Activated CD4-positive, alpha-beta T cell treated with anti-CD3 and anti-CD28 coated beads, Interleukin-2, amount 50 U/mL, for 4 hours (primary cell): ENCODE measurements at regions not wholly inside any gene's neighbourhood (a gene's known extent, or its start where the extent isn't known, plus 50 kb on each side); places are given as distances from the start of the nearest gene placed in this dataset.

Experiments used
- DNase-seq, 2 experiments: peaks; one replicate each; pipeline ENCODE4 v3.0.0-alpha.2; 2020

DNA sequence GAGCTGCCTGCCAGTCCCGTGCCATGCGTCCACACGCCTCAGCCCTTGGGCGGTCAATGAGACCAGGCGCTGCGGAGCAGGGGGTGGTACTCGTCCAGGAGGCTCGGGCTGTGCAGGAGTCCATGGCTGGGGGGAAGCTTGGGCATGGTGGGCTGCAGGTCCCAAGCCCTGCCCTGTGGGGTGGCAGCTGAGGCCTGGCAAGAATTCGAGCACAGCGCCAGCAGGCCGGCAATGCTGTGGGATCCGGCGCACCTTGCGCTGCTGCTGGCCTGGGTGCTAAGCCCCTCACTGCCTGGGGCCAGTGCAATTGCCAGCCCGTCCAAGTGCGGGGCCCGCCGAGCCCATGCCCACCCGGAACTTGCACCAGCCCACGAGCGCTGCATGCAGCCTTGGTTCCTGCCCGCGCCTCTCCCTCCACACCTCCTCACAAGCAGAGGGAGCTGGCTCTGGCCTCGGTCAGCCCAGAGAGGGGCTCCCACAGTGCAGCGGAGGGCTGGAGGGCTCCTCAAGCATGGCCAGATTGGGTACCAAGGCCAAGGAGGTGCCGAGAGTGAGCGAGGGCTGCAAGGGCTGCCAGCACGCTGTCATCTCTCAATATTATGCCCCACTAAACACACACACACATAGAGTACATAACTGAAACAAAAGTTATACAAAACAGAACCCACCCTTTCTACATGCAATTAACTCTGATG, 307.7 kb downstream of the LMO4 start:
- DNase-seq, result no peak

DNA sequence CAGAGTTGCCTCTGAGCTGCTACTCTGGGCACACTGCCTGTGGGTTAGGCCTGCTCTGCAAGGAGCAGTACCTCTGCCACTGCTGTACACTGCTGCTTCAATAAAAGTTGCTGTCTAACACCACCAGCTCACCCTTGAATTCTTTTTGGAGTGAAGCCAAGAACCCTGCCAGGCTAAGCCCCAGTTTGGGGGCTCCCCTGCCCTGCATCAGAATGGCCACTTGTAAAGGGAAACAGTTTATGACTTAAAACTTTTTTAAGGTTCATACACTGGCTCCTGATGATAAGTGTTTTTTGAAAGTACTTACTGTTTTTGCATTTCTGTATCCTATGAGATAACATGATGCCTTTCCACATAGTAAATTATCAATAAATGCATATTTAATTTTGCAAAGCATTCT, 310.0 kb downstream of the LMO4 start:
- no peak for DNase-seq

DNA sequence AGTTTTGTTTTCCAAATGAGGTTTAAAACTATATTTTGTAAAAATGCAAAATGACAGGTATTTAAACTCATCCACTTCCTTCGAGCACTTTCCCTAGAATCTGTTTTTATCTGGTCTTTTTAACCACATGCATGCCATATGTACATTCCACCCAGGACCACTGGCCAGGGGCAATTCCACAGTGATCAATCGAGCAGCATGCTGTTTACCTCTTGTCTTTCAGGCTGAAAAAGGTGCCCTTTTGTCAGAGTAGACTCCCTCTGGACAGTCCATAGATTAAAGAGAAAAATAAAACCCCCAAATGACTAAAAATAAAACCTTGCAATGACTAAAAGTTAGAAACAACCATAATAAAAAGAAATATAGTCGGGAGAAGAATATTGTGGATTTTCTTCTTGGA, 313.3 kb downstream of the LMO4 start:
- DNase-seq, result no peak

DNA sequence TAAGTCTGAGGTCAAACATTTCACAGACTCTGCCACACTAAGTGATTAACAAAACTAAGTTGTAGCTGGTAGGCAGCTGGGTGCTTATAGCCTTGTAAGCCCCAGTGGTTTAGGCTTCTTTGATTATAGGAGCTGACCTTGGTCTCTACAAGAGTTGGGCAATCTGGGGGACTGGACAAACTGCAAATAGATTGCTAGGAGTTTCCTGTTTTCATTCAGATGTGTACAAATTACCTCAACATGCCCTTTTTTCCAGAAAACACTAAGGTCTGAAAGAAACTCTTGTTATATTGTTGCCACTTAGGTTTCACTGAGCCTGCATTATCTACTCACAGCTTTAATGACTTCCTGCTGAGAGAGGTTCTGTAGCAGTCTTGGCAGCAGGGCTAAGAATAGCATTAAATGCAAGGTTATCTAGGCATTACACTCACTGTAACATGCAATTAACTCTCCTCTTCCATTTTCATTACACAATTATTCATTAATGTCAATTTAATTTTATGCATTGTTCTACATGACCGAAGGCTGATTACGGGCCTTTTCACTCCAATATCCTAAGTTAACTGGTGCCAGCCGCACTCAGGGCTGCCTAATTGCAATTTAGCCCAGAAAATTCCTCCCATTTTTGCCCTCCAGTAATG, 314.0 kb downstream of the LMO4 start:
- DNase-seq, result no peak

DNA sequence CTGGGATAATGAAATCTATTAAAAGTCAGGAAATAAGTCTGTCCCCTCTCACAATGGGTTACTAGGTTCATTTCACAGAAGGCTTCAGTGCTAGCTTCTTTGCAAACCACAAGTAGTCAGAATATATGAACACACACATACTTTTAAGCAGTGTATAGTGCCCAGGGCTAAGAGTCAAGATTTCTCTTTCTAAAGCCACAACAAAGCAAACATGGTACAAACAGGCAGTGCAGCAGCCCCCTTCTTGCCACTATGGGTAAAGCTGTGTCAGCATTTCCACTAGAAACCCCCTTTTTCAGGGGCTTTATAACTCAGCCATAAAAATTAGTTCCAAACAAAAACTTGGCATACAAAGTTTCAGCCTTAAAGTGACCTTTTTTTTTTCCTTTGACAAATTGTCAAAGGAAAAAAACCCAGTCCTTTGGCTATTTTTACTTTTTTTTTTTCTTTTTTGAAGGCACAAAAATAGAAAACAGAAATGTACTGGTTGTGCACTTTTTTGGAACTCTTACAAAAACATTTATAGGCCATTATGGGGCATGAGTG, 315.4 kb downstream of the LMO4 start:
- DNase-seq, result no peak

DNA sequence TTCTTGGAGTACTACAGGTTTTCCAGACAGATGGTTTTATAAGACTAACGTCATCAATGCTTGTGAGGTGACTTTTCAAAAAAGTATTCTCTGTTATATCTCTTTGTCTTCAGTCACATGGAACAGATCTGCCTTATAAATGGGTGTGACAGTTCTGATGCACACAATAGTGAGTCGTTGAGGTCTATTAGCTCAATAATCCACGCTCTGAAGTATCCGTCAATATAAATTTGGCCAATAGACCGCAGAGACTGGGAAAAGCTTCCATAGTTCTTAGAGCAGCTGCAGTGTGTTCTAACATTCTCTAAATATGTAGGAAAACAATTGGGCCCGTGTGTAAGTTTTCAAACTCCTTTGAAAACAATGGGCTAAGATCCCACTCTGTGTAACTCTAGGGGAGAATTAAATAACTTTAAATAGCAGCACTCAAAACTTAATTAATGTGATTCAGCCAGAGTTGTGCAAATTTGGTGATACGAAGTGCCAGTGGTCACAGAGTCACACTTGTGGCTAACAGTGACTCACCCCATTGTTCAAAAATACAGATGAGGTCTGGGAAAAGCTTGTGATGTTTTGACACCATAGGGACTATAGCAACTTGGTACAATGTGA, 316.0 kb downstream of the LMO4 start:
- DNase-seq, result no peak

DNA sequence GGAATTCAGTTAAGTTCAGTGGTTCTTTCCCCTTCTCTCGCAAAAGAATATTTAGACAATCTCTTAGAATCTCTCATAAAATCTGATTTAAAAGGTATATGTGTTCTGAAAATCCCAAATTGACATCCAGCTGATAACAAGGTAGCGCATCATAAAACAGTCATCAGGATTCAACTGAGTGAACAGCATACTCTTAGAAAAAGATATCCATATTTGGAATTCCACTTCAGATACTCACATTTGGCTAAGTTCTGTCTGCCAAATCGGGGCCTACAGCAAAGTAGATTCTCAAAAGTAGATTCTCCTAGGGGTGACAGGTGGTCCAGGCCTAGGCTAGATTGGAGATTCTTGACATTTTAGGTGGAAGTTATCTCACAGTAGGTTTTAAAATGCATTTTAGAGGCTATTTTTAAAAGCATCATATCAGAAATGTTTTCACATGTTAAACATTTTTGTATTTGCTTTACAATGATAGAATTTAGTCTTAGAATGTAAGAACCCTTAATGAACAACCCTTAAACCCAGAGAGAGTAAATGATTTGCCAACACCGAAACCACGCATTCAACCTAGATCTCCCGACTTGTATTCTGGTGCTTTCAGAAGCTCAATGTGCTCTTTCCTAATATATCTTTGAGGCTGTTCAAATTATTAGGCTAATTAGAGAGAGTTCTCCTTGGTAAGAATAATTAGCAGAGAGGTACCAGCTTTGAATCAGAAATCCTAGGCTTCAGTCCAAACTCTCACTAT, 318.9 kb downstream of the LMO4 start:
- no peak for DNase-seq

DNA sequence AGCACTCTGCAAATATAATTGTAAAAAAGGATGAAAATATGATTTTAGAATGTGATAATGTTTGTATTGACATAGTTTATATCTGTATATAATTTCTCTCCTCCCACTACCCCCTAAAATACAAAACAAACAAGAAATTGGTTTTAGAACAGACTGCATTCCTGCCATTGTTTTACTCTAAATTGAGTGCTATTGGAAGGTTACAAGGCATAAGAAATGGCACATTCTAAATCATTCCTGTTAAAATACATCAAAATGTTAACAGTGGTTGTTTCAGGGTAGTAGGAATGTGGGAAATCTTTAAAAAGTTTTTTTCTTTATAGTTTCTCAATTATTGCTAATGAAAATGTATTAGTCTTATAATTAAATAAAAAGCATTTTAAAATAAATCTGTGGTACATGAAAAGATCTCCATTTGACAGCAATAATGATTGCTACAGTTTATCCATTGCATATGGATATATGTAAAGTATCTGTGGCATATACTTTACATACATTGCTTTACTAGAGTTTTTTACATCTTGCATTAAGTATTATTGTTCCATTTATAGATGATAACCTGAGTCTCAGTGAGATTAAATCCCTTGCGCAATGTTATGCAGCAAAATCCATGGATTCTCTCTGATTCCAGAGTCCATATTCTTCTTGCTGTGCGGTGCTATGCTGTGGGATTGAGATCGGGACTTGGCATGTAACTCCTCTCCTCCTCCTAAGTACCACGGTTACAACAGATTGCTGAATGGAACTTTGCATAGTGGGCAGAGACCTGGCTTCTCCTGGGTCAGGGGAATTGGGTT, 319.8 kb downstream of the LMO4 start:
- DNase-seq, result no peak

DNA sequence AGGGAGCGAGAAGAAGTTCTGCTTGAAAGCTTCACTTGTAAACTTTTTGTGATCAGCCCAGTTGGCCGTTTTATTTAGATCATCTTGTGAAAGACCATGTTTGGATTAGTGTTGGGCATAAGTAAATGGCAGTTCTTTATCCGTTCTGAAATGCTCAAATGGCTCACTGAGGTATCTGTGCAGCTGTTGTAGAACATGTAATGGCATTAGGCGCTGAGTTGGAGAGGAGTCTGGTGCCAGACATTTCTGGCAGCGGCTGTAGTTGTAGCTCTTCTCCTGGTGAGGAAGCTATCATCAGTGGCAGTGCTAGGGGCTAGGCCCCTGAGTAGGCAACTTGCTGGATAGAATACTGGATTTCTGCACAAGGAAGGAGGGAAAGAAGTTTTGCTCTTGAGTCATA, 321.6 kb downstream of the LMO4 start:
- DNase-seq, result no peak

DNA sequence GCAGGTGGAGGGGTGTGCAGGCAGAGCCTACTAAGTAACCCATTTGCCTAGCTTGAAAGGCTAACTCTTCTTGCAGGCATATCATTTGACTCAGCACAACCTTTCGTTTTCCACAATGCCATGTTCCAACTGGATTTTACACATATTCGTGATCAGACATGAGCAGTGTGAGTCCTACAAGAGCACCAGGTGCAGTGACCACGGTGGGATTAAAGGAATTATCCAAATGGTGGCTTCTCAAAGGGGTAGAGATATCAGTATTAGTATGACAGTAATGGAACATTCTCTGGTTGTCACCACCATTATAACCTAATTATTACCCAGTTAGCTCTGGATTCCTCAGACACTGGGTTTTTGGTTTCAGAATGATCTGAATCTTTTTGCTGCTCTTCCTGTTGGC, 323.5 kb downstream of the LMO4 start:
- DNase-seq, result no peak

DNA sequence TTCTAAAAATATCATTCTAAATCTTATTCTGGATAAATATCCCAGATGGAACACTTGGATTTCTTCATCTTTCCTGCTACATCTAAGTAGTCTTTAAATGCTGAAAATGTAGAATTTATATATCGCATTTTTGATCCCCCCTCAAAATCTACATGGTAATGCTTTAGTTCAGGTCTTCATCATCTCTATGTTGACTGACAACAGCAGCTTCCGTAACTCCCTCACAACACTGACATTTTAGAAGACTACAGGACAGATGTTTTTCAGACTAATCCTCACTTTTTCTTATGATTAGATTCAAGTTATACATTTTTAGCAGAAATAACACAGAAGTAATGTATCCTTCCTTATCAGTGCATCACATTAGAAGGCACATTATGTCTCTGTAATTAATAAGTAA, 336.5 kb downstream of the LMO4 start:
- DNase-seq, result no peak

DNA sequence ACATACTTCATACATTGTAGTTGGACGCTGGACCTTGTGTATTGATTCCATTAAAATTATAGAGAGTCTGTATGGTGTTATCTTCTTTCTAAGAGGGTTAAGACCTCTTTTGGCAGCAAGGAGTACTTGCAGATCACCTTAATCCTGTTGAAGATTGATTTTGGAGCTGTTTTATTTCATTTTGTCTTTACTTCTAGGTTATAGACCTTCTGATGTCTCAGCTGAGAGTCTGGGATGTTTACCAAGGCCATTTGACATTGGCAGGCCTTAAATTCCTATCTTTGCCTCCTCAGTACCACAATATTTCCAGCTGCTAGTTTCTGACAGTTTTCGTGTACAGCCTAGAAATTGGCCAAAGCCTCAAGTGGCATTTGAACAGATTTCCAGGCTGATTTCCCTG, 338.0 kb downstream of the LMO4 start:
- DNase-seq, result no peak

DNA sequence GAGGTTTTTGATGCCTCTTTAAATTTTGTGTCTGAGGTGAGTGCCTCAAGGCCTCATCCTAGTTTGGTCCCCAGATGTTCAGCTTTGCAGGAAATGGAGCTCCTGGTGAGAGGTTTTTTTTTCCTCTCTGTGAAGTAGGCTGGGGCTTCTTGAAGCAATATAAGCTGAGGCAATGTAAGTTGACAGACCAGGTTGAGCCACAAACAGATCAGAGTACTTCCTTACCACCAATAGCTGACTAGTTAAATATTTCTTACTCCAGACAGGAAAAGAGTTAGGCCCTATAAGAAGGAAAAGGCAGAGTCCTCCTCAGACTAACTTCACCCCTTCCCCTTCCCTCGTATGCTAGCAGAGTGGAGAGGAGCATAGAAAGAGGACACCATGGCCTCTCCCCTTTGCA, 341.0 kb downstream of the LMO4 start:
- no peak for DNase-seq

DNA sequence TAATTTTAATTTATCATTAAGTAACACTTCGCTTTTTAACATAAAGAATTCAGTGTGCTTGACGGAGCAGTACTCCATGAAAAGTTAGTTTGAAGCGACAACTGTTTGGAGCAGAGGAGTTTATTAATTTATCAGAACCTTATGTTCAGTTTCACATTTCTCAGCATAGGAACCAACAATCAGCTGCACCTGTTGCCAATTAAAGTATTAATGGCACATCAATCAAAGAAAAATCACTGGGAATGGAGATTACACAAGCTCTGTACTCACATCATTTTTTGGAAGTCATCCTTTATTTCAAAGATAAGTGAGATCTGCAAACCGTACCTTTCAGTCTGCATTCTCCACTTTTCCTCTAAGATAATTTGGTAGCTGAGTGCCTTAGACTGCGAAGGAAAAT, 344.6 kb downstream of the LMO4 start:
- DNase-seq, result no peak

DNA sequence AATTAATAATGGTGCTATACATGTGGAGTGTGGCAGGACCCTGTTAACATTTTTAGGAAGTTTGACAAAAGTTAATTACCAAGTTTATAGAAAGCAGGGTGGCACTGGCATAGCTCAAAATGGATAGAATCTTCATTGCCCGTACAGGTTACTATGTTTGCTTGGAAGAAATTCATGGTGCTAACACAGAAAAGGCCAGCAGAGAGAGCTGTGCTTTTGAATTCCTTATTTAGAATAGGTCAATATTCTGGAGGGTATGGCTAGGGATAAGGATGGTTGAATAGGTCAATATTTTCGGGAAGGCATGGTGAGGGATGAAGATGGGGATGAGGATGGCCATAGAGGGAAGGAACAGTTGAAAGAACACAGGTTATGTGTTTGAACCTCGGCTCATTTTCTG, 345.1 kb downstream of the LMO4 start:
- no peak for DNase-seq

DNA sequence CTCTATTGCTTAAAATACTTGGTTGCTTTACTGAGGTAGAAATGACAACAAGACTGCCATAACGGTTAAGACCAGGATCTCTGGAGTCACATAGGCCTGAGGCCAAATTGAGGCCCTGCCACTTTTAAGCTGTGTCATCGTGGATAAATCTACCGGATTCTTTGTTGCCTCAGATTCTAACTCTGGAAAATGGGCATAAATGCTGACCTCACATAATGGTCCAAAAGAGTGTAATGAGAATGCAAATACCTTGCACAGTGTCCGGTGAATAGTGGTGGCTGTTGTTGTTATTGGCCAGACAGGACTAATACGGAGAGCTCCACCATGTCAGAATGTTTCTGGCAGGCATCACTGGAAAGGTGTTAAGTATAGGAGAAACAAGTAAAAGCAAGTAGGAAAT, 346.1 kb downstream of the LMO4 start:
- no peak for DNase-seq

DNA sequence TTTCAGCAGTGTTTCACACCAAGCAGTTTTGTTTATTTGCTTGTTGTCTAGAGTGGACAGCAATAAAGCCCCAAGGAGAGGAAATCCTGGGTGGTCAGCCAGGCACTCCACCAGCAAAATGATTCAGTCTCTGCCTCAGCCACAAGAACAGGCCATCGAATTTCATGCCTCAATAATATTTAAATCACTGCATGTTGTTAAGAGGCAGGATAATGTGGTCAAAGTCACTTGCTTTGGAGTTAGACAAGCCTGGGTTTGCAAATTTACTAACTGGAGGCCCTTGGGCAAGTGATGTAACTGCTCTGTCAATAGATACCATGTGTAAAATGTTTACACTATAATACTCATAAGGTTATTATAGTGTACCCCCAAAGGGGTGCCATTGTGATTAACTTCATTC, 349.6 kb downstream of the LMO4 start:
- DNase-seq, result no peak

DNA sequence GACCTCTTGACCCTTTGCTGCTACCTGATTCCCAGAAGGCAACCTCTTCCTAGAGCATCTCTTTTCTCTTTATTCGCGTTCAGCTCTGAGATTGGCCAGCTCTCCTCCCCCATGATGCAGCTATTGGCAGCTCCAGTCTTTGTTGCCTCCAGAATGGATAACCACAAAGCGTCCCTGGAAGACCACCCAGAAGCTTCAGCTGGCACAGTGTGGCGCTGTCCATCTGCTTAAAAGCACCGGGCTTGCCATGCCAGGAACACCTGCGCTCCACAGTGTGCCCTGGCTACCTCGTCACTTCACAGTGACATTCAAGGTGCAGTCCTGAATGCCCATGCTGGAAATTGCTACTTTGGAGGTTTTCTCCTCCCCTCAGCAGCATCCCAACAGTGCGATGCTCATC, 353.9 kb downstream of the LMO4 start:
- no peak for DNase-seq

DNA sequence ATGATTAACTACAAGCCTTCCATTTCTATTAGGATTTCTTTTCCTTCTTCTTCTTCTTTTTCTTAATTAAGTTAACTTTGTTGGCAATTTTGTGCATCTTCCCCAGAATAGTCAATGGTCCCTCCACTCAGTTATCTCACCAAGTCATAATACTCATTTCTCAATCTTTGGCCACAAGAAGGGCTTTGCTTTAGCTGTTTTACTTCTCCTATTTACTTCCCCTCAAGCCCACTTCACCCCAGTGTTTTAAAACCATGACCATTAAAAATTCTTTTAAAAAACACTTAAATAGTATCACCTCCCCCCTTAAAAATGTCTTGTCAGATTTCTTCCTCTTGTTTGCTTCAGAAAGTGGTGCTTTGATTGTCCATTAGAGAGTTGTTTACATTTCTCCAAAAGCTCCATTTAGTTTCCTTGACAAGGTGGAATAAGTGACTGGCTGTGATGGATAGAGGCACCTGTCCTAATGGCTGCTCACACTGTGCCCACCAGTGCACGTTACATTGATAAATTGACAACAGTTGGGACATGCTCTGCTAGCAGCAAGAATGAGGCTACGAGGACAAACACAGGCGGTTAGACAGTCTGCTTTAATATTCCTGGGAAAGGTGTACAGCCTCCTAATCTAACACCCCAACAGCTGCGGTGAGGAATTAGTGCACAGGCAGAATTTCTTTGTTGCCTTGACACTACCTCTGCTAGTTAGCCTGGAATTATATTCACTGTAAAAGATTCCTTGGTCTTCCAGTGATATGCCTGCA, 354.7 kb downstream of the LMO4 start:
- DNase-seq, result no peak

DNA sequence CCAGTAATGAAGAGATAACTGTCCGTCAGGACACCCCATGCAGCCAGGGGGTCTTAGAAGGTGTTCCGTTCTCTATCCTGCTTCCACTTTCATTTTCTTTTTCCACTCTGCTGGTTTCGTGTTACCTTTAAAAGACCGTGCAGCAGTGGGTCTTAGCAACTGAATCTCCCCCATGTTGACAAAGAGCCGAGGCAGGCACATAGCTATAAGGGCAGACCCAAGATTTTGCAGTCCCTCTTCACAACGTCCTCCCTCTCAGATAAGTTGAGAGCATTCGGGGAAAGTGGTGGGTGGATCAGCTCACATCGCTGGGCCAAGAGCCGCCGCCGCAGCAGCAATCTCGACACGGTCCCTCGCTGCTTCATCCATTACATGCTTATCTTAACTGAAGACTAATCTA, 355.5 kb downstream of the LMO4 start:
- no peak for DNase-seq

DNA sequence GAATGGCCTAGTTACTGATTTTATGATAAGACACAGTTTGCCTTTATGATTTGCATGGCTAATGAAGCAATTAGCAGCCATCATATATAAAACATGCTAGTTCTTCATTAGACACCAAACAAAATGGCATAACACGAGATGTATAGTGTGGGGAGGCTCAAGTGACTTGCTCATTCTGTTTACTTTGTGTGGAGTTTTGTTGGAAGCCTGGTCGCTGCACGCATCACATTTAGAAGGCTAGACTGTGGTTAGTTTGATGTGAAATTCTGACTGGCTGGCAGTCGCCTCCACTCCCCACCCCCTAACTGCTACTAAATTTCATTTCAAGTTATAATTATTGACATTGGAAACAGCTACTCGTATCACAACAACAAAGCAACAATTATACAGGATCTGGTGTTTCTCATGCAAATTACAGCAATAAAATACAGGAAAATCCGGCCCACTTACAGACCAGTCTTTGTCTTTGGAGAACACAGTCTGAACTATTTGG, 356.1 kb downstream of the LMO4 start:
- no peak for DNase-seq
